ENCODE measurements at regions not wholly inside any gene's neighbourhood (a gene's known extent, or its start where the extent isn't known, plus 50 kb on each side); places are given as distances from the start of the nearest gene placed in this dataset.

GRCh38 chr4:3857269-3857926 lies 91.2 kb downstream of the ADRA2C start:
- no peak overlapping the region for H3K4me3 ChIP-seq (ENCODE audit: low read depth, low read length)
- TF ChIP-seq CTCF (IDR thresholded peaks at IDR 0.05; ENCODE audit: low read depth, low read length): no peak

- no peak overlapping the region for H3K4me3 ChIP-seq (ENCODE audit: low read depth, low read length)
- no peak for TF ChIP-seq CTCF (IDR thresholded peaks at IDR 0.05; ENCODE audit: low read depth, low read length)
Measured at GRCh38 chr4:3858046-3858730, 92.0 kb downstream of the ADRA2C start.

- no peak overlapping the region for H3K4me3 ChIP-seq (ENCODE audit: low read depth, low read length)
- no peak for TF ChIP-seq CTCF (IDR thresholded peaks at IDR 0.05; ENCODE audit: low read depth, low read length)
Measured at GRCh38 chr4:3858765-3859388, 92.7 kb downstream of the ADRA2C start.

GRCh38 chr4:3859571-3859970 lies 93.4 kb downstream of the ADRA2C start:
- TF ChIP-seq CTCF (IDR thresholded peaks at IDR 0.05; ENCODE audit: low read depth, low read length): no peak
- H3K4me3 ChIP-seq (ENCODE audit: low read depth, low read length): no peak overlapping the region

GRCh38 chr4:3860061-3860912 lies 94.1 kb downstream of the ADRA2C start:
- no peak overlapping the region for H3K4me3 ChIP-seq (ENCODE audit: low read depth, low read length)
- no peak for TF ChIP-seq CTCF (IDR thresholded peaks at IDR 0.05; ENCODE audit: low read depth, low read length)

- no peak overlapping the region for H3K4me3 ChIP-seq (ENCODE audit: low read depth, low read length)
- TF ChIP-seq CTCF (IDR thresholded peaks at IDR 0.05; ENCODE audit: low read depth, low read length): no peak
Measured at GRCh38 chr4:3860913-3861636, 94.9 kb downstream of the ADRA2C start.

All from WI38 (cell line).